Pancreas (tissue), 10 donors: ENCODE measurements at regions not wholly inside any gene's neighbourhood (a gene's known extent, or its start where the extent isn't known, plus 50 kb on each side); places are given as distances from the start of the nearest gene placed in this dataset.

ENCODE experiments used
- ATAC-seq, 4 donors: fragments of 200-7000 bp; cut with Tn5 transposase; one replicate each; pipeline versions ENCODE4 v1.8.0 to v1.9.1; 2020; ENCODE audit warnings: mild to moderate bottlenecking in 4 of 4, moderate library complexity in 4 of 4
- DNase-seq, 6 donors: peaks; one replicate each; pipeline ENCODE4 v3.0.0-alpha.2; 2020
- FAIRE-seq: peaks from 2 replicates; lab custom pipeline; 2012; peaks lifted over from hg19 to GRCh38; lab: Jason Lieb, UNC
- H3K27ac ChIP-seq, 4 donors: fragments of 200-600 bp; sonication (generic); 1 replicate in 3 of 4; 2 replicates in 1 of 4; pipeline versions ENCODE4 v1.5.0 to v1.8.0; 2020
- H3K27me3 ChIP-seq, 4 donors: fragments of 200-600 bp; one replicate each; pipeline ENCODE4 v1.8.0; 2021
- H3K36me3 ChIP-seq, 3 donors: fragments of 200-600 bp; sonication (generic) in 1 of 3; one replicate each; pipeline versions ENCODE4 v1.5.0 to v1.8.0; 2020 to 2021
- H3K4me1 ChIP-seq, 3 donors: fragments of 200-600 bp; one replicate each; pipeline ENCODE4 v1.8.0; 2021
- H3K4me3 ChIP-seq, 4 donors: fragments of 200-600 bp; sonication (generic) in 2 of 4; one replicate each; pipeline versions ENCODE4 v1.5.0 to v1.8.0; 2020 to 2021
- H3K9me3 ChIP-seq, 4 donors: fragments of 200-600 bp; one replicate each; pipeline ENCODE4 v1.8.0; 2021
- CTCF ChIP-seq, 4 donors: fragments of 200-600 bp; sonication (generic) in 3 of 4; IDR thresholded peaks; one replicate each; pipeline versions ENCODE4 v1.5.0 to v1.8.0; 2021; ENCODE audit warnings: antibody characterized with exemption in 4 of 4
- WGBS, 2 donors: extraction: QIAGEN DNeasy Blood & Tissue Kit; methylation state at CpG; one replicate each; pipeline ENCODE4 v1.1.7; 2013; 5-methylcytosine and 5-hydroxymethylcytosine counted together
- intact Hi-C, 3 donors: fragments of 100-400 bp; cut with DNase I; formaldehyde crosslinking; loops; one replicate each; pipeline versions ENCODE4 v1.11.1 to v1.14.2; 2022
- donor health status: healthy with polysubstance abuse.
- donor health status: DM: no; HTN: no; CAD: no; lungs with moderate emphysema.
- donor health status: DM: no; HTN: no; CAD: no.
- donor health status: control.
- donor health status: control.
- donor health status: Bipolar disorder and iron deficiency.
- donor health status: DM: yes; HTN: yes; CAD: no.
- donor health status: DM: no; HTN: no; CAD: no.
- donor health status: DM: no; HTN: no; CAD: no.
- donor health status: DM: yes; HTN: yes; CAD: no.

GRCh38 chr6:141451511-141452353, 681.0 kb upstream of the GJE1 start:
- no peak overlapping the region for H3K27ac ChIP-seq
- intact Hi-C loops: no loop called here
- no peaks in the 10 kb centered on the region for H3K9me3 ChIP-seq
- FAIRE-seq (no peak), ATAC-seq (no peak), DNase-seq (no peak)
- WGBS, 2 donors: 25 to 44% methylated on average over 1 of the region's 1 CpG
- no peaks in the 10 kb centered on the region for H3K36me3 ChIP-seq
- H3K4me1 ChIP-seq: no peaks in the 10 kb centered on the region
- no peak overlapping the region for H3K4me3 ChIP-seq
- TF ChIP-seq CTCF (IDR thresholded peaks at IDR 0.05): no peak
- H3K27me3 ChIP-seq: no peaks in the 10 kb centered on the region

- no peak for FAIRE-seq
- no peak for TF ChIP-seq CTCF (IDR thresholded peaks at IDR 0.05)
- Histone ChIP-seq H3K36me3 (no peaks in the 10 kb centered on the region), H3K4me3 (no peak overlapping the region), H3K27me3 (no peaks in the 10 kb centered on the region), H3K9me3 (no peaks in the 10 kb centered on the region), H3K27ac (no peak overlapping the region), H3K4me1 (no peaks in the 10 kb centered on the region)
- no peak for DNase-seq
- ATAC-seq: no peak
- intact Hi-C loops: no loop called here
Measured at GRCh38 chr6:141451181-141451510, 681.6 kb upstream of the GJE1 start.

- no peak for FAIRE-seq
- no peak for TF ChIP-seq CTCF (IDR thresholded peaks at IDR 0.05)
Measured at GRCh38 chr6:141445928-141446628, 686.6 kb upstream of the GJE1 start.

GRCh38 chr6:141443668-141444289, 688.9 kb upstream of the GJE1 start:
- DNase-seq: no peak
- no peak for ATAC-seq
- H3K36me3 ChIP-seq: no peaks in the 10 kb centered on the region
- WGBS, 2 donors: 92 to 100% methylated on average over 1 of the region's 1 CpG
- intact Hi-C loops: no loop called here
- H3K4me1 ChIP-seq: no peaks in the 10 kb centered on the region
- H3K27ac ChIP-seq: no peak overlapping the region
- TF ChIP-seq CTCF (IDR thresholded peaks at IDR 0.05): no peak
- H3K9me3 ChIP-seq: no peaks in the 10 kb centered on the region
- no peak overlapping the region for H3K4me3 ChIP-seq
- no peaks in the 10 kb centered on the region for H3K27me3 ChIP-seq
- no peak for FAIRE-seq

More at GRCh38 chr6:141445928-141446628, 686.6 kb upstream of the GJE1 start:
- intact Hi-C loops: no loop called here
- ATAC-seq (no peak), DNase-seq (no peak)
- 50 to 65% methylated on average over 3 of the region's 3 CpGs for WGBS, 2 donors
- Histone ChIP-seq H3K4me3 (no peak overlapping the region), H3K4me1 (no peaks in the 10 kb centered on the region), H3K36me3 (no peaks in the 10 kb centered on the region), H3K9me3 (no peaks in the 10 kb centered on the region), H3K27ac (no peak overlapping the region), H3K27me3 (no peaks in the 10 kb centered on the region)
